Activated naive CD8-positive, alpha-beta T cell treated with anti-CD3 and anti-CD28 coated beads, Interleukin-2, amount 10 ng/mL, durations not matched to agents 7 days and 5 days (primary cell): ENCODE measurements at regions not wholly inside any gene's neighbourhood (a gene's known extent, or its start where the extent isn't known, plus 50 kb on each side); places are given as distances from the start of the nearest gene placed in this dataset.
"Not testable (repeated sequence)": the region's sequence is repeated elsewhere in the genome, so short reads cannot be mapped to it uniquely, and the experiment has no call there.

Source experiments
- ATAC-seq: fragments of 150-1000 bp; cut with Tn5 transposase; one replicate; pipeline ENCODE4 v1.10.0; 2021; ENCODE audit warnings: low read depth, moderate library complexity
- POLR2A ChIA-PET: fragments of 350-600 bp; sonication (Branson Sonifier 250); formaldehyde crosslinking; loops from one replicate; lab custom pipeline; 2021; ENCODE audit warnings: antibody characterized with exemption; lab: Charles Lee
- DNase-seq: peaks from one replicate; pipeline ENCODE4 v3.0.0; 2021
- H3K27ac Mint-ChIP-seq: one replicate; pipeline ENCODE4 v1.8.0; 2022; ENCODE audit warnings: mild to moderate bottlenecking, mixed read lengths
- H3K27me3 Mint-ChIP-seq: one replicate; pipeline ENCODE4 v1.8.0; 2022; ENCODE audit warnings: mild to moderate bottlenecking, moderate library complexity, mixed read lengths
- H3K36me3 Mint-ChIP-seq: one replicate; pipeline ENCODE4 v1.8.0; 2021; ENCODE audit warnings: mild to moderate bottlenecking, mixed read lengths
- H3K4me1 Mint-ChIP-seq: one replicate; pipeline ENCODE4 v1.8.0; 2021; ENCODE audit warnings: mixed read lengths
- H3K4me3 Mint-ChIP-seq: one replicate; pipeline ENCODE4 v1.8.0; 2022; ENCODE audit warnings: mild to moderate bottlenecking, moderate library complexity, mixed read lengths
- H3K9me3 Mint-ChIP-seq: one replicate; pipeline ENCODE4 v1.8.0; 2021; ENCODE audit warnings: mixed read lengths

DNA sequence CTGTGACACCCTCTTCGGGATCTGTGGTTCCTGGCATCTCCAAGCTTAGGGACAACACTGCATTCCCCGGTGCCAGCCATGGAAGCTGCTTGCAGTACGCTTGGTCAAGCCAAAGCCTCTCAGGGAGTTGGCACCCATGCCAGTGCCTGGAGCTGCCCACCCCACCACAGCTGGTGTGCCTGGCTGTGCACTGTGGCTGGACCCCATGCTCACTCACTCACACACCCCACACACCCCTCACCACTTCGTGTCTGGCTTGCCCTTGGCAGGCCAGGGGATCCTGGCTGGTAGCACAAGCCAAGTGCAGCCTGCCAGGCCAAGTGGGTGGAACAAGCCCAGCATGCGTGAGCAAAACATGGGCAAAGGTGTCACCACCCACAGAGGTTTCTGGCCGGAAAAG lies 324.5 kb upstream of the PTGER4 start:
- ATAC-seq (no peak), DNase-seq (no peak)
- Mint-ChIP-seq H3K27me3 (peaks cover 4% of the 10 kb centered on the region), H3K9me3 (peaks cover 15% of the 10 kb centered on the region), H3K4me3 (no peak overlapping the region), H3K27ac (no peak overlapping the region), H3K4me1 (peaks cover 8% of the 10 kb centered on the region), H3K36me3 (peaks cover 11% of the 10 kb centered on the region)
- POLR2A ChIA-PET: no interaction called here

DNA sequence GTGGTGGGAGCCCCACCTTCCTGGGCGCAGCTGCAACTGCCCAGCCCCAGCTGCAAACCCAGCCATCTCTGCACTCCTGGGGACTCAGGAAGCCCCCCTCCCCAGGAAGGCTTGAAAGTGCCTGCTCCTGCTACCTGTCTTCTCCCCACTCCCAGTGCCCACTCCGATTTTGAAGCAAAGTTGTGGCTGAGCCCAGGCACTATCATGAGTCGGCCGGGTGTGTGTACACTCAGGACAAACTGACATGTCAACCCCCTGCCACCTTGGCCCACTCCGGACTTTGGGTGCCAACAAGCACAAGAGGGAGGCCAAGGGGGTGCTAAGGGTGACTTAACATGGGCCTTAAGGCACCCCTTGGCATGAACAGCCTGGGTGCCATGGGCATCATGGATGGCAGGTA lies 325.5 kb upstream of the PTGER4 start:
- Mint-ChIP-seq H3K27ac (no peak overlapping the region), H3K4me1 (peaks cover 3% of the 10 kb centered on the region)
- no peak for DNase-seq

DNA sequence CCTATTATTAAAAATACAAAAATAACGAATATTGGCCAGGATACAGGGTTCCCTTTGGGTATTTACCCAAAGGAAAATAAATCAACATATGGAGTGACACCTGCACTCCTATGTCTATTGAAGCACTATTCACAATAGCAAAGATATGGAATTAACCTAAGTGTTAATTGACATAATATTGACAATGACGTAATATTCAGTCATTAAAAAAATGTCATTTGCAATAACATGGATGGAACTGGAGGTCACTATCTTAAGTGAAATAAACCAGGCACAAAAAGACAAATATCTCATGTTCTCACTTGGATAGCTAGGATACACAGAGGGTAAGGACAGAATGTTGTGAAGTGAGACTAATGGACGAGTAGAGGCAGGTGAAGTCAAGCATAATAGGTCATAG lies 326.3 kb upstream of the PTGER4 start:
- Mint-ChIP-seq H3K4me3 (no peak overlapping the region), H3K27me3 (peaks cover 4% of the 10 kb centered on the region), H3K9me3 (peaks cover 27% of the 10 kb centered on the region), H3K4me1 (no peaks in the 10 kb centered on the region), H3K27ac (no peak overlapping the region), H3K36me3 (peaks cover 22% of the 10 kb centered on the region)
- DNase-seq (no peak), ATAC-seq (no peak)
- POLR2A ChIA-PET: no interaction called here

More for the DNA sequence above, 325.5 kb upstream of the PTGER4 start:
- Mint-ChIP-seq H3K9me3 (peaks cover 23% of the 10 kb centered on the region), H3K27me3 (peaks cover 4% of the 10 kb centered on the region), H3K36me3 (peaks cover 19% of the 10 kb centered on the region), H3K4me3 (no peak overlapping the region)
- POLR2A ChIA-PET: no interaction called here
- ATAC-seq: no peak

DNA sequence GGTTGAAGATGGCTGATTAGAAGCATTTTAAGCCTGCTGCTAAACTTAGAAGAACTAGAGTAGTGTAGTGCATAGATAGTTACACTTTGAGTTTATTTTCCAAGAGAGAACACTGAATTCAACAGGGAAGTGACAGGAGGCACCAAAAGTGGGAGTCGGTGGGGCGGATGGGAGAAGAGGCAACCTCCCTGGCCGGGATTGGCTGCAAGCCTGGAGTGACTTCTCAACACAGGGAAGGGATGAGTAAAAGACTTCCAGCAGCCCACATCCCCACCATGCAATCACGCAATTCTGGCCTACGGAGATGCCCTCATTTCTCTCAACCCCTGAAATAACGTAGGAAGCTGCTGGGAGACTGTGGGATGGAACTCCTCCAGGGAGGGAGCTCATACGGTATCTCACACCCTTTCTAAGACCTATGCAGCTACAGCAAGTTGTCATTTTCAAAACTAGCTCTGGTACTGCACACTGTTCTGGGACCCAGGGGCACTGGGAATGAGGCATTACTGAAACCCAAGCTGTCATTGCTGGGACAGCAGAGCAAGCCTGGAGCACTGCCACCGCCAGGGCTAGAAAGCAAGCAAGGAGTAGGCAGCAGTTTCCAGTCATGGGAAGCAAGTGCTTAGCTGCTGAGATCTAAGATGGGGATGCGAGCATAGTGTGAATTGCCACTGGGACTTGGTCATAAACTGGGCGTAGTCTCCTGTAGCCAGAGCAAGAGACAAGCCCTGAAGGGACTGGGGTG lies 331.6 kb upstream of the PTGER4 start:
- peaks cover 30% of the 10 kb centered on the region for H3K9me3 Mint-ChIP-seq
- H3K27me3 Mint-ChIP-seq: peaks cover 4% of the 10 kb centered on the region
- no peak for ATAC-seq

DNA sequence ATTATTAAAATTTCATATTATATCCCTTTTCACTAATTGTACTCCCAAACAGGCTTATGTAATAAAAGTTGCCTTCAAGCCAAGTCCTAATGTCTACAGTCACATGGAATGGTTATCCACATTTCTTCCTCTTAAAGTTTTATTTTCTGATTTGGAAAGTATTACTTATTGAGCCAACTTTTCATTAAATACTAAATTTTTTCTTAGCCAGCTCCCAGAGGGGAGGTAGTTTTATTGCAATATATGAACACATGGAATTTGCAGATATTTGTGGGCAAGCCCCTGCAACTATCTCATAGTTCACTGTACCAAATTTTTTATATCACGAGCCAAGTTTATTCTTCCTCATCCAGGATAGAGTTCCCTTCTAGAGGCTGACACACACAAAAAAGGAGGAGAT lies 332.8 kb upstream of the PTGER4 start:
- Mint-ChIP-seq H3K27me3 (peaks cover 4% of the 10 kb centered on the region), H3K4me1 (no peaks in the 10 kb centered on the region), H3K4me3 (no peak overlapping the region), H3K36me3 (peaks cover 24% of the 10 kb centered on the region), H3K27ac (no peak overlapping the region), H3K9me3 (peaks cover 25% of the 10 kb centered on the region)
- POLR2A ChIA-PET: no interaction called here
- ATAC-seq: no peak
- no peak for DNase-seq

More for the DNA sequence above, 331.6 kb upstream of the PTGER4 start:
- Mint-ChIP-seq H3K36me3 (peaks cover 24% of the 10 kb centered on the region), H3K27ac (no peak overlapping the region), H3K4me1 (no peaks in the 10 kb centered on the region), H3K4me3 (no peak overlapping the region)
- no peak for DNase-seq
- POLR2A ChIA-PET: no interaction called here

DNA sequence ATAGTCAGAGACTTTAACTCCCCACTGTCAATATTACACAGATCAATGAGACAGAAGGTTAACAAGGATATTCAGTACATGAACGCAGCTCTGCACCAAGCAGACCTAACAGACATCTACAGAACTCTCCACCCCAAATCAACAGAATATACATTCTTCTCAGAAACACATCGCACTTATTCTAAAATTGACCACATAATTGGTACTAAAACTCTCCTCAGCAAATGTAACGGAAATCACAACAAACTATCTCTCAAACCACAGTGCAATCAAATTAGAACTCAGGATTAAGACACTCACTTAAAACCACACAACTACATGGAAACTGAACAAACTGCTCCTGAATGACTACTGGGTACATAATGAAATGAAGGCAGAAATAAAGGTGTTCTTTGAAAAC lies 341.3 kb upstream of the PTGER4 start:
- H3K27me3 Mint-ChIP-seq, ATAC-seq, H3K4me1 Mint-ChIP-seq, H3K9me3 Mint-ChIP-seq, DNase-seq, H3K4me3 Mint-ChIP-seq, POLR2A ChIA-PET: not testable (repeated sequence)
- Mint-ChIP-seq H3K36me3 (peaks cover 27% of the 10 kb centered on the region), H3K27ac (peak overlapping the region; percentile 42)

DNA sequence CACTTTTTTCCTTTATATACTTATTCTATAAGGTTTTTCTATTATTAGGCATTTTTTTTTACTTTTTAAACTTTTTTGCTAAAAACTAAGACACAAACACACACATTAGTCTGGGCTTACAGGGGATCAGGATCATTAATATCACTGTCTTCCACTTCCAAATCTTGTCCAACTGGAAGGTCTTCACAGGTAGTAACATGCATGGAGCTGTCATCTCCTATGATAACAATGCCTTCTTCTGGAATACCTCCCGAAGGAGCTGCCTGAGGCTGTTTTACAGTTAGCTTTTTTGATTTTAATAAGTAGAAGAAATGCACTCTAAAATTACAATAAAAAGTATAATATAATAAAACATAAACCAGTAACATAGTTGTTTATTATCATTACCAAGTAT lies 345.5 kb upstream of the PTGER4 start:
- no peak for DNase-seq
- POLR2A ChIA-PET: no interaction called here
- Mint-ChIP-seq H3K9me3 (peaks cover 10% of the 10 kb centered on the region), H3K4me1 (peaks cover 10% of the 10 kb centered on the region), H3K36me3 (peaks cover 18% of the 10 kb centered on the region), H3K27me3 (no peaks in the 10 kb centered on the region), H3K27ac (no peak overlapping the region), H3K4me3 (no peak overlapping the region)
- no peak for ATAC-seq

DNA sequence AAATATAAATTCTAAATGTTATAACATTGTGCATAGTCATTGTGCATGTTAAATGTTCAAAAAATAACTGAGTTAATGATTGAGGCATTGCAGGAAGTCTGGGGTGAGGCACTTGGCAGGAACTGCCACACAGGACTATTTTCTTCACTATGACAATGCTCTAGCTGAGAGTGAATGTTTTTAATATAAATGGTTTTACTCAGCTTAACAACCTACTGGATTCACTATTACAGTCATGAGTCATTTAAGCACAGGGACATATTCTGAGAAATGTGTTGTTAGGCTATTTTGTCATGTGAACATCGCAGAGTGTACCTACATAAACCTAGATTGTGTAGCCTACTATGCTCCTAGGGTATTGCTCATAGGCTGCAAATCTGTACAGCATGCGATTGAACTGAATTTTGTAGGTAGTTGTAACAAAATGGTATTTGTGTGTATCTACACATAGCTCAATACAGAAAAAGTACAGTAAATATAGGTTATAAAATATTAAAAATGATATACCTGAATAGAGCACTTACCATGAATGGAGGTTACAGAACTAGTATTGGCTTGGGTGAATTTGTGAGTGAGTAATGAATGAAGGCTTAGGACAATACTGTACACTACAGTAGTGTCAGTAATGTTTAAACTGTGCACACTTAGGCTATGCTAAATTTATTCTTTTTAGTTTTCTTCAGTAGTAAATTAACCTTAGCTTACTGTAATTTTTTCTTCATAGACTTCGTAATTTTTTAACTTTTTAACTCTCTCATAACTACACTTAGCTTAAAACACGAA lies 346.1 kb upstream of the PTGER4 start:
- no peak overlapping the region for H3K27ac Mint-ChIP-seq
- peaks cover 8% of the 10 kb centered on the region for H3K9me3 Mint-ChIP-seq
- no peak for DNase-seq
- H3K27me3 Mint-ChIP-seq: no peaks in the 10 kb centered on the region
- no peak overlapping the region for H3K4me3 Mint-ChIP-seq
- peak; percentile 52 for ATAC-seq
- H3K36me3 Mint-ChIP-seq: peaks cover 13% of the 10 kb centered on the region
- H3K4me1 Mint-ChIP-seq: peaks cover 10% of the 10 kb centered on the region
- POLR2A ChIA-PET: no interaction called here

DNA sequence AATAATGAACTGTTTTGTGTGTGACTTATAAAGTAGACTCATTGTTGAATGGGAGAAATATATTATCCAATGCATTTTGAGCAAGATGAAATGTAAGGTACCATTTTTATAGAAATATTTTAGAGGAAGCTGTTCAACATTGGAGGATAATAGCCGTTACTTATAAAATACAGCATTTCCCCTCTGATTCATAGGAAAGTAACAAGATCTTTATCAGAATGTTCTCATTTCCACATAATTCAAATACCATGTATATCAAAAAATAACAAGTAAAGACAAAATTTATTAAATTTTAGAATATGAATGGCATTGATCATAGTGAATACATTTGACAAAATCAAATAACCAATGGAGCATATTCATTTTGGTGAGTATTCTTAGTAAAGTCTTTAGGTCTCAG lies 346.7 kb upstream of the PTGER4 start:
- no peak for ATAC-seq
- Mint-ChIP-seq H3K4me3 (no peak overlapping the region), H3K36me3 (peaks cover 9% of the 10 kb centered on the region), H3K27me3 (no peaks in the 10 kb centered on the region), H3K27ac (no peak overlapping the region), H3K4me1 (peaks cover 7% of the 10 kb centered on the region), H3K9me3 (peaks cover 4% of the 10 kb centered on the region)
- DNase-seq: no peak
- POLR2A ChIA-PET: no interaction called here

DNA sequence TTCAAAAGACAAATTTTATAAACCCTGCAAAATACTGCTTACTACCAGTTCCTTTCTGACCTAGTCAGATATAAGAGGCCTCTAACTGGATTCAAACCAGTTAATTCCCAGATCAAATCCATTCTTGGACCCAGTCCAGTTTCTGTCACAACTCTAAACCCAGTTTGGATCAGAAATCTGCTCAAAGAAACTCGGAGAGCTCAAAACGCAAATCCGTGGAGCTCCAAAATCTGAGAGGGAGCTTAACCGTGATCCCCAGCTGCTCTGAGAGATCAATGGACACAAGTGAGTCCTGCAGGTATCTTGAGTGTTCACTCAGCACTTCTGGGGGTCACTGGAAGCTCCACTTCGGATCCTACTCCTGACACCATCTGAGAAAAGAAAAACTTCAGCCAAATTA lies 348.1 kb upstream of the PTGER4 start:
- Mint-ChIP-seq H3K27me3 (no peaks in the 10 kb centered on the region), H3K4me1 (peaks cover 5% of the 10 kb centered on the region), H3K27ac (no peak overlapping the region), H3K36me3 (peaks cover 4% of the 10 kb centered on the region), H3K9me3 (peaks cover 2% of the 10 kb centered on the region), H3K4me3 (no peak overlapping the region)
- DNase-seq (no peak), ATAC-seq (no peak)
- POLR2A ChIA-PET: no interaction called here

DNA sequence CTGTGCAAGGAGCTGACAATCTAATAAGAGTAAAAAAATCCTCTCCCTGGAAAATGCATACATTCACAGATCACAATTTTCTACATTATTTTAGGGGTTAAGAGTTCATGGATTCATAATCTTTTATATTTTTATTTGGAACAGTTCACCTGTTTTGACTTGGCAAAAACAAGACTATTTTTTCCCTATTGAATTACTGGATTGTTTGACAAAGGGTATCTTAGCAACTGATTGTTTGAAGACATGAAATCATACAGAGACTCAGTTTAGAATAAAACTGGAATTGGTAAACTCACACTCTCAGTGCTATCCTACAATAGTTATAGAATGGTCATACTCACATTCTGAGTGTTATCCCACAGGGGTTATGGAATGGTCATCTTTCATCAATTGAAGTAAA lies 358.2 kb upstream of the PTGER4 start:
- Mint-ChIP-seq H3K4me1 (peaks cover 4% of the 10 kb centered on the region), H3K4me3 (no peak overlapping the region), H3K27me3 (no peaks in the 10 kb centered on the region), H3K27ac (no peak overlapping the region), H3K9me3 (peaks cover 5% of the 10 kb centered on the region), H3K36me3 (peaks cover 2% of the 10 kb centered on the region)
- ATAC-seq: no peak
- POLR2A ChIA-PET: no interaction called here
- no peak for DNase-seq

DNA sequence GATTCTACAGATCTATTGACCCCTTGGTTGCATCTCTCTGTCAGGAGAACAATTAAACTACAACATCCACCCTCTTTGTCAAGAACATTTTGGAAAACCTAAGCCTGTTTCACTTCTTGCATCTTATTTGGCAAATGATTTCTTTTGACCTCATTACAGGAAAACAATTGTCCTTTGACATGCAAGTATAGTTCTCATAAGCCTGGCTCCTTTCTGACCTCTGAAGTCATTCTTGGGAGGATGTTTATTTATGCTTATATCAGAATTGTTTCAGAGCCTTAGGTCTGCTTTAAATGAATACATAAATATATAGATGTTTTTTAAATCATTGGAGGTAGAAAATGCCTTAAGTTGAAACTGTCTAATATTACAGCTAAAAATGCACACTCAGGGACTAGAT lies 361.3 kb upstream of the PTGER4 start:
- peaks cover 3% of the 10 kb centered on the region for H3K9me3 Mint-ChIP-seq
- no peak overlapping the region for H3K27ac Mint-ChIP-seq
- H3K36me3 Mint-ChIP-seq: peaks cover 2% of the 10 kb centered on the region
- DNase-seq: no peak
- no peaks in the 10 kb centered on the region for H3K27me3 Mint-ChIP-seq
- no peaks in the 10 kb centered on the region for H3K4me1 Mint-ChIP-seq
- H3K4me3 Mint-ChIP-seq: no peak overlapping the region
- ATAC-seq: no peak
- POLR2A ChIA-PET: no interaction called here

DNA sequence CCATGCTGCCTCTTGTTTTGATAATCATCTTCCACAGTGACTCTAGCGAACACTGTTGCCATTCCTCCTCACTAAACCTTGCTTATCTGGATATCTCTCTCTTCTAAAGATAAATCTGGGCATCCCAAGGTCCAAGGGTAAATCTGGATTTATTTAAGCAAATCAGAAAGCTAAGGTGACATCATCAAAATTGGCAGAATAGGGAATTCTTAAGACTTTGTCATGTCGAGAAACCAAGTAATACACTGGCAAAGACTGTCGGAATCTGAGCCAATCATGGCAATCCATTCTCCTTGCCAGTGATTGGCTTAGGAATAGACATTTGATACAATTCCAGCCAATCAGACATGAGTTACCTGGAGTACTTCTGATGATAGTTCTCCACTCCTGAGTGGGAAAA lies 362.7 kb upstream of the PTGER4 start:
- no peak for DNase-seq
- Mint-ChIP-seq H3K4me3 (no peak overlapping the region), H3K27ac (no peak overlapping the region), H3K4me1 (no peaks in the 10 kb centered on the region), H3K9me3 (peaks cover 3% of the 10 kb centered on the region), H3K36me3 (no peaks in the 10 kb centered on the region), H3K27me3 (no peaks in the 10 kb centered on the region)
- ATAC-seq: no peak
- POLR2A ChIA-PET: no interaction called here

DNA sequence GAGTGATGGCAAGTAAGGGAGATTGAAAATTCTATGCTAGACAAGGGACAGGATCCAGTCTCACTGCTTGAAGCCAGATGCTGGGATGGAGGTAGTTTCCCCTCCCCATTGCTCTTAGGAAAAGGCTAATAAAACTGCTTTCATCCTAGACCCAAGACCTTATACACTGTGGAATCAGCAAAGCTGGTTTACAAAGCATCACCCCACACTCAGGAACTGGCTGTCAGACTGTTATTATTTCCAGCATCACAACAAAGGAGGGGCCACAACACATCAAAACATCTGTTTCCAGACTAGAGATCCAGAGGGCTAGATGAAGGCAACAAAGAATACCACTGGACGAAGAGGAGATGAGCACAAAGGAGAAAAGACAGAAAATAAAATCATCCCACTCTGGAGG lies 364.6 kb upstream of the PTGER4 start:
- H3K27me3 Mint-ChIP-seq: no peaks in the 10 kb centered on the region
- no peaks in the 10 kb centered on the region for H3K36me3 Mint-ChIP-seq
- ATAC-seq: no peak
- H3K4me1 Mint-ChIP-seq: no peaks in the 10 kb centered on the region
- DNase-seq: no peak
- peaks cover 4% of the 10 kb centered on the region for H3K9me3 Mint-ChIP-seq
- POLR2A ChIA-PET: no interaction called here
- no peak overlapping the region for H3K27ac Mint-ChIP-seq
- no peak overlapping the region for H3K4me3 Mint-ChIP-seq
